Pancreas (tissue), 10 donors: ENCODE measurements at regions not wholly inside any gene's neighbourhood (a gene's known extent, or its start where the extent isn't known, plus 50 kb on each side); places are given as distances from the start of the nearest gene placed in this dataset.

ENCODE experiments used
- ATAC-seq, 4 donors: fragments of 200-7000 bp; cut with Tn5 transposase; one replicate each; pipeline versions ENCODE4 v1.8.0 to v1.9.1; 2020; ENCODE audit warnings: mild to moderate bottlenecking in 4 of 4, moderate library complexity in 4 of 4
- DNase-seq, 6 donors: peaks; one replicate each; pipeline ENCODE4 v3.0.0-alpha.2; 2020
- FAIRE-seq: peaks from 2 replicates; lab custom pipeline; 2012; peaks lifted over from hg19 to GRCh38; lab: Jason Lieb, UNC
- H3K27ac ChIP-seq, 4 donors: fragments of 200-600 bp; sonication (generic); 1 replicate in 3 of 4; 2 replicates in 1 of 4; pipeline versions ENCODE4 v1.5.0 to v1.8.0; 2020
- H3K27me3 ChIP-seq, 4 donors: fragments of 200-600 bp; one replicate each; pipeline ENCODE4 v1.8.0; 2021
- H3K36me3 ChIP-seq, 3 donors: fragments of 200-600 bp; sonication (generic) in 1 of 3; one replicate each; pipeline versions ENCODE4 v1.5.0 to v1.8.0; 2020 to 2021
- H3K4me1 ChIP-seq, 3 donors: fragments of 200-600 bp; one replicate each; pipeline ENCODE4 v1.8.0; 2021
- H3K4me3 ChIP-seq, 4 donors: fragments of 200-600 bp; sonication (generic) in 2 of 4; one replicate each; pipeline versions ENCODE4 v1.5.0 to v1.8.0; 2020 to 2021
- H3K9me3 ChIP-seq, 4 donors: fragments of 200-600 bp; one replicate each; pipeline ENCODE4 v1.8.0; 2021
- WGBS, 2 donors: extraction: QIAGEN DNeasy Blood & Tissue Kit; methylation state at CpG; one replicate each; pipeline ENCODE4 v1.1.7; 2013; 5-methylcytosine and 5-hydroxymethylcytosine counted together
- intact Hi-C, 3 donors: fragments of 100-400 bp; cut with DNase I; formaldehyde crosslinking; loops; one replicate each; pipeline versions ENCODE4 v1.11.1 to v1.14.2; 2022
- TF ChIP-seq, protein P1 (sequence below), 4 donors: fragments of 200-600 bp; sonication (generic) in 3 of 4; IDR thresholded peaks; one replicate each; pipeline versions ENCODE4 v1.5.0 to v1.8.0; 2021; ENCODE audit warnings: antibody characterized with exemption in 4 of 4
- donor health status: healthy with polysubstance abuse.
- donor health status: DM: no; HTN: no; CAD: no; lungs with moderate emphysema.
- donor health status: DM: no; HTN: no; CAD: no.
- donor health status: control.
- donor health status: control.
- donor health status: Bipolar disorder and iron deficiency.
- donor health status: DM: yes; HTN: yes; CAD: no.
- donor health status: DM: no; HTN: no; CAD: no.
- donor health status: DM: no; HTN: no; CAD: no.
- donor health status: DM: yes; HTN: yes; CAD: no.

DNA sequence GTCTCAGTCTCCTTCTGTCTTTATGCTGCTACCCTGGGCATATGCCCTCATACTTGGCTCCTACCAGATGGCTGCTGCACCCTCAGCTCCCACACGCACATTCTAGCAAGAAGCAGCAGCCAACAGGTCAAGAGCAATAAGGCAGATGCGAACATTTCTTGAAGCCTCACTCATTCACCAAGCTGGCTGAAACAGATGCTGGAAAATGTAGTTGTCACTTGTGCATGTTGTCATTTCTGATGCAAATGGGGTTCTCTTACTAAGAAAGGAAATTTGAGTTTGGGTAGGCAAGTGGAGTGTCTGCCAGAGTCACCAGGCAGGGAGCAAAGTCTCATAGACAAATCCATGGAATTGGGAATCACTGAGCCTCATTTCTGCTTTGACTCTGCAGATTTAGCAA lies 57.4 kb upstream of the SORBS2 start:
- no peaks in the 10 kb centered on the region for H3K27me3 ChIP-seq
- DNase-seq (no peak), FAIRE-seq (no peak), ATAC-seq (peak; percentile 13 to 28 (median 16))
- no peaks in the 10 kb centered on the region for H3K9me3 ChIP-seq
- H3K27ac ChIP-seq: peak overlapping the region in 2 of 4 donors; percentile 48 to 77
- peaks cover 9 to 29% (median 23%) of the 10 kb centered on the region in 3 donors for H3K4me1 ChIP-seq
- H3K4me3 ChIP-seq: no peak overlapping the region
- intact Hi-C loops: no loop called here
- WGBS, 2 donors: 57 to 63% methylated on average over 2 of the region's 2 CpGs
- TF ChIP-seq, protein P1, sequence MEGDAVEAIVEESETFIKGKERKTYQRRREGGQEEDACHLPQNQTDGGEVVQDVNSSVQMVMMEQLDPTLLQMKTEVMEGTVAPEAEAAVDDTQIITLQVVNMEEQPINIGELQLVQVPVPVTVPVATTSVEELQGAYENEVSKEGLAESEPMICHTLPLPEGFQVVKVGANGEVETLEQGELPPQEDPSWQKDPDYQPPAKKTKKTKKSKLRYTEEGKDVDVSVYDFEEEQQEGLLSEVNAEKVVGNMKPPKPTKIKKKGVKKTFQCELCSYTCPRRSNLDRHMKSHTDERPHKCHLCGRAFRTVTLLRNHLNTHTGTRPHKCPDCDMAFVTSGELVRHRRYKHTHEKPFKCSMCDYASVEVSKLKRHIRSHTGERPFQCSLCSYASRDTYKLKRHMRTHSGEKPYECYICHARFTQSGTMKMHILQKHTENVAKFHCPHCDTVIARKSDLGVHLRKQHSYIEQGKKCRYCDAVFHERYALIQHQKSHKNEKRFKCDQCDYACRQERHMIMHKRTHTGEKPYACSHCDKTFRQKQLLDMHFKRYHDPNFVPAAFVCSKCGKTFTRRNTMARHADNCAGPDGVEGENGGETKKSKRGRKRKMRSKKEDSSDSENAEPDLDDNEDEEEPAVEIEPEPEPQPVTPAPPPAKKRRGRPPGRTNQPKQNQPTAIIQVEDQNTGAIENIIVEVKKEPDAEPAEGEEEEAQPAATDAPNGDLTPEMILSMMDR (IDR thresholded peaks at IDR 0.05): no peak
- H3K36me3 ChIP-seq: no peaks in the 10 kb centered on the region

DNA sequence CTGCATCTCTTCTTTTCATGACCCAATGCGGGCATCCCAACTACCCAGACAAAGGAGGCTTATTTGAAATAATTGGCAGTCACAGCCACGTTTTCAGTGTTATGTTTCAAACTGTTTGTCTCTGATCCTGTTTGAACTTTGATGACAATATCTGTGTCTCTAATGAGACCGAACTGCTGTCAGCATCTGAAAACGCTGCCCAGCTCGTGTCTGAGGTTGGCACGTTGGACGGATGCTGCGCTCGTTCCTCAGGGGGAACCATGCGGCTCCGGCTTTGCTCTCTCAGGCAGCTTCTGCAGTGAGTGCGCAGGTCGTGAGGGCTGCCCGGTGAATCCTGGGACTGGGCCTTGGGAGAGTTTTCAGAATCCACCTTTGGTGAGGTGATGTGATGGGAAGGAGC lies 58.4 kb upstream of the SORBS2 start:
- Histone ChIP-seq H3K27me3 (no peaks in the 10 kb centered on the region), H3K4me1 (peaks cover 9 to 26% (median 19%) of the 10 kb centered on the region in 3 donors), H3K27ac (no peak overlapping the region), H3K4me3 (no peak overlapping the region), H3K9me3 (no peaks in the 10 kb centered on the region), H3K36me3 (no peaks in the 10 kb centered on the region)
- TF ChIP-seq, protein P1 (IDR thresholded peaks at IDR 0.05): no peak
- 85 to 91% methylated on average over 14 of the region's 14 CpGs for WGBS, 2 donors
- intact Hi-C loops: no loop called here
- no peak for FAIRE-seq
- no peak for ATAC-seq
- DNase-seq: no peak

DNA sequence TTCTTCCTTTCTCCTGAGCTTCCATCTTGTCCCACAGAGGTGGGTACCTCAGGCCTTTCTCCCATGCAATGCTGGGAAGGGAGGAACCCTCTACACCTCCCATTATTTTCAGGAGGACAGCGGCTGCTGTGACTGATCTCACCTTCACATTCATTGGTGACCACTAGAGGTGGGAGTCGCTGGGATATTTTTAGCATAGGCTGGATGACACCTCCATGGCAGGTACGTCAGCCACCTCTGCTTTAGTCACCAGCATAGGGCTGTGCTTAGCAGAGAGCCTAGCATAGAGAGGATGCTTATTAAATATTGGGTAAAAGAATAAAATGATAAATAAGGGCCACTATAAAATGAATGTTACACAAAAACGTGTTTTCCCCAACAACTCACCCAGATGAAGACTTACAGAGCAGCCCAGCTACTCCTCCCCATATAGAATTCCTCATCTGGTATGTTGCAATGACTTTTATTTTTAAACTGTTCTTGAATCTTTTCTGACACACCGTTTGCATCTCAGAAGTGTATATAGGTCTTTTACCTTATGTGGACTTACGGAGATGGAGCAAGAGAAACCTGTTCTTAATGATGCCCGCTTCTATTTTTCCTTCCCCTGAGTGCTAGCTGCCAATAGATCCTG lies 60.9 kb upstream of the SORBS2 start:
- TF ChIP-seq, protein P1 (IDR thresholded peaks at IDR 0.05): no peak
- H3K4me3 ChIP-seq: no peak overlapping the region
- FAIRE-seq (no peak), ATAC-seq (no peak), DNase-seq (no peak)
- 82 to 85% methylated on average over 7 of the region's 7 CpGs for WGBS, 2 donors
- H3K36me3 ChIP-seq: no peaks in the 10 kb centered on the region
- no peaks in the 10 kb centered on the region for H3K27me3 ChIP-seq
- no peaks in the 10 kb centered on the region for H3K9me3 ChIP-seq
- peaks cover 0 to 14% (median 8%) of the 10 kb centered on the region in 3 donors for H3K4me1 ChIP-seq
- peak overlapping the region in 1 of 4 donors; percentile 8 for H3K27ac ChIP-seq
- intact Hi-C loops: no loop called here

DNA sequence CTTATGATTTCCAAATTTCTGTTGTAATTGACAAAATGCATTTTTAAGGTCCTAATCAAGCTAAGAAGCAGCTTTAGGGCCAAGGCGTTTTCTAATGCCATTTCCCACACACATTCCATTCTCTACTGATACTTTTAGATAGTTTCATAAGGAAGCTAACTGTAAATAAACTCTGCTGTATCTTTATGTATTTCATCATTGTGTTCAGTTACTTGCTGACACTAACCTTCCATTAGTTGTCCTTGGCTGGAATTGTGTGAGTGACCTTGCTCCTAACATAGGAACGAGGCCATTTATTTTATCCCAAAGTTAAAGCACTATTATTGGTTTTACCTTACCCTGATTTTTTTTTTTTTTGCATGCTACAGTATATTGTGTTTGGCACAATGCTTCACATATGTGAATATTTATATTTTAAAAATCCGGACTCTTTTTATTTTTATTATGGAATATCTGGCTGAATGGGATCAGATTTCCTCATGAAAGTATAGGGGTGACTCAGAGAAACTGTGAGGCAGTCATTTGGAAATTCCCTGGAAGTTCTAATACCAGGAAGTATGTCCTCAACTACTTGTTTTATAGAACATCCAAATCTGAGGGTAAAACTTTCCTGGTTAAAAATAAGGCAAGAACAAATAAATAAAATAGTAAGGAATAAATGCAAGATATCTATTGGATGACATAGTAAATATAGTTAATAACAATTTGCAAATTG lies 62.7 kb upstream of the SORBS2 start:
- ATAC-seq (peak in 3 of 4 donors; percentile 59 to 88 (median 83)), FAIRE-seq (peak; percentile 61), DNase-seq (no peak)
- Histone ChIP-seq H3K27ac (peak overlapping the region in 2 of 4 donors; percentile 41 to 66), H3K4me3 (no peak overlapping the region), H3K4me1 (peaks cover 0 to 4% (median 0%) of the 10 kb centered on the region in 3 donors), H3K36me3 (no peaks in the 10 kb centered on the region), H3K27me3 (no peaks in the 10 kb centered on the region), H3K9me3 (no peaks in the 10 kb centered on the region)
- WGBS, 2 donors: 38 to 53% methylated on average over 3 of the region's 3 CpGs
- intact Hi-C loops: no loop called here
- TF ChIP-seq, protein P1 (IDR thresholded peaks at IDR 0.05): no peak
